ENCODE measurements at regions not wholly inside any gene's neighbourhood (a gene's known extent, or its start where the extent isn't known, plus 50 kb on each side); places are given as distances from the start of the nearest gene placed in this dataset.

DNA sequence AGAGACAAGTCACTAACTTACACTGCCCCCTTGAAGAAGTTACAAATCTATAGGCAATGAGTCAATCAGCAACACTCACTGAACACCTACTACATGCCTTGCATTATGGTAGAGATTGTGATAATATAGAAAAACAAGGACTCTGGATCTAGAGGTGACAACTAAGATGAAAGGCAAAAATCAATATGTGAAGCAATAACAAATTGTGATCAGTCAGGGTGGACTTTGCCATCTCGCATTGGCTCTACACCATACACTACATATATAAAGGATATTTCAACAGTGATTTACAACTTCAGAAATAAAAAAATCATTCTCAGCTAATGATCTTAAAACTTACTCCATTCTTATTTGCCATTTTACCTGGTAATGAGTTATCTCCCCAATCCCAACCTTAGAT, 210.7 kb upstream of the CD96 start:
- H3K4me3 ChIP-seq = no peak overlapping the region
- TF ChIP-seq POLR2AphosphoS5 (IDR thresholded peaks at IDR 0.05) (no peak), POLR2A (IDR thresholded peaks at IDR 0.05) (no peak)
- TF ChIP-seq, protein P1, sequence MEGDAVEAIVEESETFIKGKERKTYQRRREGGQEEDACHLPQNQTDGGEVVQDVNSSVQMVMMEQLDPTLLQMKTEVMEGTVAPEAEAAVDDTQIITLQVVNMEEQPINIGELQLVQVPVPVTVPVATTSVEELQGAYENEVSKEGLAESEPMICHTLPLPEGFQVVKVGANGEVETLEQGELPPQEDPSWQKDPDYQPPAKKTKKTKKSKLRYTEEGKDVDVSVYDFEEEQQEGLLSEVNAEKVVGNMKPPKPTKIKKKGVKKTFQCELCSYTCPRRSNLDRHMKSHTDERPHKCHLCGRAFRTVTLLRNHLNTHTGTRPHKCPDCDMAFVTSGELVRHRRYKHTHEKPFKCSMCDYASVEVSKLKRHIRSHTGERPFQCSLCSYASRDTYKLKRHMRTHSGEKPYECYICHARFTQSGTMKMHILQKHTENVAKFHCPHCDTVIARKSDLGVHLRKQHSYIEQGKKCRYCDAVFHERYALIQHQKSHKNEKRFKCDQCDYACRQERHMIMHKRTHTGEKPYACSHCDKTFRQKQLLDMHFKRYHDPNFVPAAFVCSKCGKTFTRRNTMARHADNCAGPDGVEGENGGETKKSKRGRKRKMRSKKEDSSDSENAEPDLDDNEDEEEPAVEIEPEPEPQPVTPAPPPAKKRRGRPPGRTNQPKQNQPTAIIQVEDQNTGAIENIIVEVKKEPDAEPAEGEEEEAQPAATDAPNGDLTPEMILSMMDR (IDR thresholded peaks at IDR 0.05) = no peak
- no peak overlapping the region for H3K27ac ChIP-seq
- DNase-seq (ENCODE audit: low spot score) = no peak
- H3K9me3 ChIP-seq = no peaks in the 10 kb centered on the region
- no peaks in the 10 kb centered on the region for H3K4me1 ChIP-seq (replicated peaks)
- no peaks in the 10 kb centered on the region for H3K36me3 ChIP-seq
- H3K27me3 ChIP-seq (replicated peaks; ENCODE audit: insufficient read depth) = no peaks in the 10 kb centered on the region
- intact Hi-C loops (cut with DNase I) = no loop called here
- WGBS = 97% methylated on average over 1 of the region's 1 CpG

GRCh38 chr3:111331912-111332311, 210.1 kb upstream of the CD96 start:
- intact Hi-C loops (cut with DNase I) = no loop called here
- Histone ChIP-seq H3K27ac (no peak overlapping the region), H3K36me3 (no peaks in the 10 kb centered on the region), H3K9me3 (no peaks in the 10 kb centered on the region), H3K4me1 (replicated peaks) (no peaks in the 10 kb centered on the region), H3K27me3 (replicated peaks; ENCODE audit: insufficient read depth) (no peaks in the 10 kb centered on the region), H3K4me3 (no peak overlapping the region)
- WGBS = 86% methylated on average over 2 of the region's 2 CpGs
- TF ChIP-seq, protein P1 (IDR thresholded peaks at IDR 0.05) = no peak
- no peak for TF ChIP-seq POLR2AphosphoS5 (IDR thresholded peaks at IDR 0.05)
- TF ChIP-seq POLR2A (IDR thresholded peaks at IDR 0.05) = no peak
- DNase-seq (ENCODE audit: low spot score) = no peak

- H3K27ac ChIP-seq = no peak overlapping the region
- H3K9me3 ChIP-seq = no peaks in the 10 kb centered on the region
- TF ChIP-seq POLR2A (IDR thresholded peaks at IDR 0.05) = no peak
- TF ChIP-seq, protein P1 (IDR thresholded peaks at IDR 0.05) = no peak
- TF ChIP-seq POLR2AphosphoS5 (IDR thresholded peaks at IDR 0.05) = no peak
- DNase-seq (ENCODE audit: low spot score) = no peak
- no peaks in the 10 kb centered on the region for H3K27me3 ChIP-seq (replicated peaks; ENCODE audit: insufficient read depth)
- no peaks in the 10 kb centered on the region for H3K4me1 ChIP-seq (replicated peaks)
- no peaks in the 10 kb centered on the region for H3K36me3 ChIP-seq
- H3K4me3 ChIP-seq = no peak overlapping the region
- WGBS = 91% methylated on average over 3 of the region's 3 CpGs
- intact Hi-C loops (cut with DNase I) = no loop called here
These were observed 209.4 kb upstream of the CD96 start for GRCh38 chr3:111332488-111333080.

DNA sequence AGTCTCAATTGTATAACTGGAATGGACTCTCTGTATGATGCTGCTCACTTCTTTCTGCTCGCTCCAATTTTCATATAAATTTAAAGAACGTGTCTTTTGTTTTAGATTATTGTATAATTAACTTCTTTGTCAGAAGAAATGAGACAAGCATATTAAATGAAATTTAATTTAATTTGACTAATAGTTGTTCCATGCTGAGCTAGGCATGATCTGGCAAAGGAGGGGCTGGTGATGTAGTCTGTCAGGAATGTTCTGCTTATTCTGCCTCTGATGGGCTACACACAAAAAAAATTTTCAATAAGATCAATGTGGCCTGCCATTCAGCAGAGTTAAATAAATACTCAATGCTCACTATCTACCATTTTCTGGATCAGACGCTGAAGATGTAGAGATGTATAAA, 208.4 kb upstream of the CD96 start:
- DNase-seq (ENCODE audit: low spot score) = no peak
- TF ChIP-seq POLR2AphosphoS5 (IDR thresholded peaks at IDR 0.05) (no peak), POLR2A (IDR thresholded peaks at IDR 0.05) (no peak)
- intact Hi-C loops (cut with DNase I) = no loop called here
- H3K4me3 ChIP-seq = no peak overlapping the region
- no peaks in the 10 kb centered on the region for H3K27me3 ChIP-seq (replicated peaks; ENCODE audit: insufficient read depth)
- WGBS = 89% methylated on average over 3 of the region's 3 CpGs
- H3K4me1 ChIP-seq (replicated peaks) = no peaks in the 10 kb centered on the region
- H3K27ac ChIP-seq = no peak overlapping the region
- no peaks in the 10 kb centered on the region for H3K9me3 ChIP-seq
- no peaks in the 10 kb centered on the region for H3K36me3 ChIP-seq

DNA sequence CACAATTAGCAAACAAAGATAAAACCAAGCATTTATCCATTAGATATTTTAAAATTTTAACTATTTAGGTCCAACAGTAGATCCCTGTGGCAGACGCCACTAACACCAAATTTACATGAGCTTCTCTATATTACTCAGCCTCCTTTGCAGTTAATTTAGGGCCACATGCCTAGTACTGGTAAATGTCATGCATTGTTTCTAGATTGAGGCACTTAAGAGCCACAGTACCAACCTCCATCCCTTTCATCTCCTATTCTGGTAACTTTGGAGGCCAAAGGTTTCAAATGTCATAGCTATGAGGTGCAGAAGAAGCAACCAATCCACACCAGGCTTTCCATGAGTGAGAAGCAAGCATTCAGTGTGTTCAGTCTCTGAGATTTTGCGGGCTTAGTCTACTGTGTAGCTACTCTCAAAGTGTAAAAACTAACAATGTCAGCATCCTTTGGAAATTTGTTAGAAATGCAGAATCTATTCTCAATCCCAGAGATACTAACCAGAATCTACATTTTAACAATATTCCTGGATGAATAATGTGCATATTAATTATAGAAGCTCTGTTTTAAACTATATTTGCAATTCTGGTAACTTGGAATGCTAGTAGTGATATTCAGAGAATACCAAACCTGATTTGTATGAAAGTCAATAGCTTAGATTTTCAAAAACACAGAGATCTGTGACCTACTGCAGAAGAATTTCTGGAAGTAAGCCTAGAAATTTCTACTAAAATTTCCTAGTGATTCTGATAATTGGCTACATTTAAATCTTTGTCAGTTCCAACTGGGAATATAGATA, 206.3 kb upstream of the CD96 start:
- intact Hi-C loops (cut with DNase I) = no loop called here
- Histone ChIP-seq H3K27me3 (replicated peaks; ENCODE audit: insufficient read depth) (no peaks in the 10 kb centered on the region), H3K27ac (no peak overlapping the region), H3K4me3 (no peak overlapping the region), H3K36me3 (no peaks in the 10 kb centered on the region), H3K9me3 (no peaks in the 10 kb centered on the region), H3K4me1 (replicated peaks) (no peaks in the 10 kb centered on the region)
- no peak for DNase-seq (ENCODE audit: low spot score)
- TF ChIP-seq POLR2A (IDR thresholded peaks at IDR 0.05) (no peak), POLR2AphosphoS5 (IDR thresholded peaks at IDR 0.05) (no peak)
- TF ChIP-seq, protein P1 (IDR thresholded peaks at IDR 0.05) = no peak
- 91% methylated on average over 2 of the region's 2 CpGs for WGBS

Measured in prostate gland (tissue), 2 donors.